ENCODE measurements at regions not wholly inside any gene's neighbourhood (a gene's known extent, or its start where the extent isn't known, plus 50 kb on each side); places are given as distances from the start of the nearest gene placed in this dataset.

GRCh38 chr6:137645850-137646249, 151.7 kb upstream of the OLIG3 start:
- Histone ChIP-seq H3K9me3 (ENCODE audit: control insufficient read depth in 4 of 4, insufficient read depth in 3 of 4, low read length in 3 of 4) (no peaks in the 10 kb centered on the region), H3K27ac (ENCODE audit: low read depth in 1 of 2, low read length in 1 of 2) (peak overlapping the region in 1 of 2 donors; percentile 24), H3K9ac (ENCODE audit: insufficient read depth in 1 of 2, low read length in 2 of 2) (no peak overlapping the region), H3K27me3 (ENCODE audit: control insufficient read depth in 3 of 3, insufficient read depth in 3 of 3, low read length in 2 of 3) (no peaks in the 10 kb centered on the region), H3K36me3 (ENCODE audit: control insufficient read depth in 4 of 4, insufficient read depth in 4 of 4, low read length in 4 of 4) (no peaks in the 10 kb centered on the region), H3K4me3 (no peak overlapping the region), H3K4me1 (ENCODE audit: control insufficient read depth in 5 of 5, insufficient read depth in 5 of 5, low read length in 5 of 5) (peaks cover 0 to 10% (median 0%) of the 10 kb centered on the region in 5 donors)
- whole genome bisulfite sequencing, 2 donors = 94% methylated on average over 13 of the region's 13 CpGs
- ATAC-seq (ENCODE audit: insufficient read depth, low FRiP score) (no peak), DNase-seq (no peak)
- no peak for TF ChIP-seq CTCF (IDR thresholded peaks at IDR 0.05; ENCODE audit: control extremely low read depth, extremely low read depth)

- H3K4me1 ChIP-seq (ENCODE audit: control insufficient read depth in 5 of 5, insufficient read depth in 5 of 5, low read length in 5 of 5) = peaks cover 0 to 13% (median 0%) of the 10 kb centered on the region in 5 donors
- DNase-seq (no peak), ATAC-seq (ENCODE audit: insufficient read depth, low FRiP score) (no peak)
- H3K27ac ChIP-seq (ENCODE audit: low read depth in 1 of 2, low read length in 1 of 2) = no peak overlapping the region
- WGBS, 2 donors = 0% methylated on average over 1 of the region's 1 CpG; no CpG with 5 or more reads in 1 of the 2 donors
- no peaks in the 10 kb centered on the region for H3K9me3 ChIP-seq (ENCODE audit: control insufficient read depth in 4 of 4, insufficient read depth in 3 of 4, low read length in 3 of 4)
- no peaks in the 10 kb centered on the region for H3K36me3 ChIP-seq (ENCODE audit: control insufficient read depth in 4 of 4, insufficient read depth in 4 of 4, low read length in 4 of 4)
- H3K27me3 ChIP-seq (ENCODE audit: control insufficient read depth in 3 of 3, insufficient read depth in 3 of 3, low read length in 2 of 3) = no peaks in the 10 kb centered on the region
- no peak overlapping the region for H3K9ac ChIP-seq (ENCODE audit: insufficient read depth in 1 of 2, low read length in 2 of 2)
- TF ChIP-seq CTCF (IDR thresholded peaks at IDR 0.05; ENCODE audit: control extremely low read depth, extremely low read depth) = no peak
- H3K4me3 ChIP-seq = no peak overlapping the region
Measured at GRCh38 chr6:137646484-137646883, 152.3 kb upstream of the OLIG3 start.

- H3K27me3 ChIP-seq (ENCODE audit: control insufficient read depth in 3 of 3, insufficient read depth in 3 of 3, low read length in 2 of 3) = no peaks in the 10 kb centered on the region
- peaks cover 0 to 11% (median 2%) of the 10 kb centered on the region in 4 donors for H3K9me3 ChIP-seq (ENCODE audit: control insufficient read depth in 4 of 4, insufficient read depth in 3 of 4, low read length in 3 of 4)
- DNase-seq (no peak), ATAC-seq (ENCODE audit: insufficient read depth, low FRiP score) (no peak)
- TF ChIP-seq CTCF (IDR thresholded peaks at IDR 0.05; ENCODE audit: control extremely low read depth, extremely low read depth) = no peak
- H3K9ac ChIP-seq (ENCODE audit: insufficient read depth in 1 of 2, low read length in 2 of 2) = no peak overlapping the region
- no peaks in the 10 kb centered on the region for H3K36me3 ChIP-seq (ENCODE audit: control insufficient read depth in 4 of 4, insufficient read depth in 4 of 4, low read length in 4 of 4)
- no peak overlapping the region for H3K27ac ChIP-seq (ENCODE audit: low read depth in 1 of 2, low read length in 1 of 2)
- H3K4me1 ChIP-seq (ENCODE audit: control insufficient read depth in 5 of 5, insufficient read depth in 5 of 5, low read length in 5 of 5) = peaks cover 0 to 13% (median 0%) of the 10 kb centered on the region in 5 donors
- no peak overlapping the region for H3K4me3 ChIP-seq
- WGBS, 2 donors = 75 to 86% methylated on average over 5 of the region's 5 CpGs
Measured at GRCh38 chr6:137647762-137648447, 153.7 kb upstream of the OLIG3 start.

GRCh38 chr6:137650720-137651119, 156.5 kb upstream of the OLIG3 start:
- no peak for ATAC-seq (ENCODE audit: insufficient read depth, low FRiP score)
- H3K9me3 ChIP-seq (ENCODE audit: control insufficient read depth in 4 of 4, insufficient read depth in 3 of 4, low read length in 3 of 4) = peaks cover 3 to 23% (median 13%) of the 10 kb centered on the region in 4 donors

More at GRCh38 chr6:137650720-137651119, 156.5 kb upstream of the OLIG3 start:
- no peak for DNase-seq
- Histone ChIP-seq H3K4me3 (no peak overlapping the region), H3K27ac (ENCODE audit: low read depth in 1 of 2, low read length in 1 of 2) (no peak overlapping the region), H3K4me1 (ENCODE audit: control insufficient read depth in 5 of 5, insufficient read depth in 5 of 5, low read length in 5 of 5) (peaks cover 0 to 13% (median 0%) of the 10 kb centered on the region in 5 donors), H3K27me3 (ENCODE audit: control insufficient read depth in 3 of 3, insufficient read depth in 3 of 3, low read length in 2 of 3) (no peaks in the 10 kb centered on the region), H3K36me3 (ENCODE audit: control insufficient read depth in 4 of 4, insufficient read depth in 4 of 4, low read length in 4 of 4) (no peaks in the 10 kb centered on the region), H3K9ac (ENCODE audit: insufficient read depth in 1 of 2, low read length in 2 of 2) (no peak overlapping the region)
- TF ChIP-seq CTCF (IDR thresholded peaks at IDR 0.05; ENCODE audit: control extremely low read depth, extremely low read depth) = no peak
